H1 (cell line): ENCODE measurements at regions not wholly inside any gene's neighbourhood (a gene's known extent, or its start where the extent isn't known, plus 50 kb on each side); places are given as distances from the start of the nearest gene placed in this dataset.

Experiments used
- CTCF ChIA-PET: fragments of 300-600 bp; sonication (Branson Sonifier 250); formaldehyde crosslinking; loops from one replicate; lab custom pipeline; 2021; ENCODE audit not compliant: partially characterized antibody; lab: Charles Lee
- POLR2A ChIA-PET: fragments of 300-600 bp; sonication (Branson Sonifier 250); formaldehyde crosslinking; loops from one replicate; lab custom pipeline; 2021; ENCODE audit warnings: inconsistent platforms; ENCODE audit not compliant: partially characterized antibody; lab: Charles Lee
- DNase-seq, 2 experiments: peaks; one replicate each; pipeline versions ENCODE4 v3.0.0 to v3.0.0-alpha.2; 2010 to 2022; ENCODE audit warnings: low spot score in 2 of 2, low read depth in 1 of 2, mixed read lengths in 1 of 2
- FAIRE-seq: peaks from 2 replicates; lab custom pipeline; 2011; peaks lifted over from hg19 to GRCh38; lab: Jason Lieb, UNC
- H2AFZ ChIP-seq: 2 replicates; pipeline ENCODE4 v1.8.1; 2012; ENCODE audit warnings: low read length, inconsistent platforms
- H2AK5ac ChIP-seq: 2 replicates; pipeline ENCODE4 v1.6.1; 2013; ENCODE audit warnings: low read depth, low read length
- H2BK120ac ChIP-seq: replicated peaks from 2 replicates; pipeline ENCODE3; 2013; ENCODE audit warnings: low read depth, low read length, inconsistent platforms
- H2BK12ac ChIP-seq: 2 replicates; pipeline ENCODE4 v1.6.1; 2013; ENCODE audit warnings: low read depth, low read length
- H2BK15ac ChIP-seq: 2 replicates; pipeline ENCODE4 v1.6.1; 2013; ENCODE audit warnings: low read length
- H2BK20ac ChIP-seq: 2 replicates; pipeline ENCODE4 v1.6.1; 2013; ENCODE audit warnings: low read length
- H2BK5ac ChIP-seq: 2 replicates; pipeline ENCODE4 v1.6.1; 2013; ENCODE audit warnings: low read depth, low read length
- H3K14ac ChIP-seq: 2 replicates; pipeline ENCODE4 v1.6.1; 2013; ENCODE audit warnings: inconsistent platforms; ENCODE audit not compliant: insufficient read length
- H3K18ac ChIP-seq: 2 replicates; pipeline ENCODE4 v1.6.1; 2013; ENCODE audit warnings: low read length; ENCODE audit errors: extremely low read depth
- H3K23ac ChIP-seq: 2 replicates; pipeline ENCODE4 v1.6.1; 2013; ENCODE audit warnings: inconsistent platforms; ENCODE audit not compliant: insufficient read length
- H3K23me2 ChIP-seq: 2 replicates; pipeline ENCODE4 v1.6.1; 2013; ENCODE audit warnings: low read depth, low read length
- H3K27ac ChIP-seq: 2 replicates; pipeline ENCODE4 v1.6.1; 2011; ENCODE audit warnings: low read depth, low read length, inconsistent platforms
- H3K27me3 ChIP-seq, 4 experiments: replicated peaks in 1 of 4; 1 replicate in 1 of 4; 2 replicates in 3 of 4; pipeline versions ENCODE4 v1.6.1 to v1.8.1; 2011 to 2013; ENCODE audit warnings: low read length in 3 of 4, mild to moderate bottlenecking in 3 of 4, inconsistent platforms in 2 of 4, mixed read lengths in 2 of 4, moderate library complexity in 1 of 4; ENCODE audit not compliant: control insufficient read depth in 3 of 4, insufficient read depth in 3 of 4; ENCODE audit errors: extremely low read depth in 1 of 4
- H3K36me3 ChIP-seq, 4 experiments: 2 replicates each; pipeline versions ENCODE4 v1.6.1 to v1.8.1; 2011 to 2013; ENCODE audit warnings: mild to moderate bottlenecking in 4 of 4, low read length in 3 of 4, moderate library complexity in 2 of 4, control low read depth in 1 of 4, inconsistent platforms in 1 of 4; ENCODE audit not compliant: insufficient read depth in 4 of 4, control insufficient read depth in 2 of 4
- H3K4ac ChIP-seq: replicated peaks from 2 replicates; pipeline ENCODE3; 2013; ENCODE audit warnings: low read length, low read depth, mixed read lengths, inconsistent platforms; ENCODE audit not compliant: insufficient read length
- H3K4me1 ChIP-seq, 4 experiments: replicated peaks in 1 of 4; 1 replicate in 1 of 4; 2 replicates in 3 of 4; pipeline versions ENCODE4 v1.6.1 to v1.8.1; 2011 to 2013; ENCODE audit warnings: low read length in 3 of 4, inconsistent platforms in 2 of 4, mixed read lengths in 1 of 4; ENCODE audit not compliant: insufficient read depth in 4 of 4, control insufficient read depth in 3 of 4
- H3K4me2 ChIP-seq, 2 experiments: 2 replicates each; pipeline versions ENCODE4 v1.6.1 to v1.8.1; 2011 to 2013; ENCODE audit warnings: low read depth in 2 of 2, low read length in 2 of 2, control low read depth in 1 of 2, inconsistent platforms in 1 of 2, mild to moderate bottlenecking in 1 of 2; ENCODE audit not compliant: insufficient read depth in 1 of 2
- H3K4me3 ChIP-seq, 4 experiments: fragments of 200-600, 300-600 bp in 1 of 4; sonication (generic), shearing (Covaris generic), sonication (Bioruptor Twin) in 1 of 4; 2 replicates each; pipeline versions ENCODE4 v1.5.1 to v1.8.1; 2011 to 2016; ENCODE audit warnings: low read length in 4 of 4, low read depth in 3 of 4, control low read depth in 2 of 4, inconsistent platforms in 2 of 4, mild to moderate bottlenecking in 2 of 4, mixed read lengths in 1 of 4, moderate library complexity in 1 of 4; ENCODE audit not compliant: insufficient read depth in 2 of 4; ENCODE audit errors: extremely low read depth in 1 of 4
- H3K56ac ChIP-seq: replicated peaks from 2 replicates; pipeline ENCODE3; 2013; ENCODE audit warnings: low read depth, mild to moderate bottlenecking, mixed read lengths, low read length, inconsistent platforms; ENCODE audit not compliant: insufficient read length
- H3K79me1 ChIP-seq: 2 replicates; pipeline ENCODE4 v1.6.1; 2013; ENCODE audit warnings: low read depth, low read length, control low read depth
- H3K79me2 ChIP-seq, 2 experiments: 2 replicates each; pipeline versions ENCODE4 v1.6.1 to v1.8.1; 2012 to 2013; ENCODE audit warnings: low read length in 2 of 2, mild to moderate bottlenecking in 2 of 2, inconsistent platforms in 1 of 2; ENCODE audit not compliant: insufficient read depth in 2 of 2, control insufficient read depth in 1 of 2
- H3K9ac ChIP-seq, 4 experiments: replicated peaks in 1 of 4; 1 replicate in 1 of 4; 2 replicates in 3 of 4; pipeline versions ENCODE4 v1.6.1 to v1.8.1; 2011 to 2013; ENCODE audit warnings: low read depth in 3 of 4, low read length in 3 of 4, control low read depth in 2 of 4, mild to moderate bottlenecking in 2 of 4, moderate library complexity in 2 of 4, inconsistent platforms in 1 of 4; ENCODE audit errors: extremely low read depth in 1 of 4
- H3K9me3 ChIP-seq, 2 experiments: 2 replicates each; pipeline versions ENCODE4 v1.6.1 to v1.8.1; 2012 to 2013; ENCODE audit warnings: mild to moderate bottlenecking in 2 of 2, moderate library complexity in 2 of 2, control low read depth in 1 of 2, inconsistent platforms in 1 of 2, low read depth in 1 of 2, low read length in 1 of 2, mixed read lengths in 1 of 2; ENCODE audit not compliant: insufficient read depth in 2 of 2
- H4K20me1 ChIP-seq, 2 experiments: replicated peaks in 1 of 2; 2 replicates each; pipeline versions ENCODE3 to v1.8.1; 2011 to 2013; ENCODE audit warnings: inconsistent platforms in 2 of 2, low read length in 2 of 2, mild to moderate bottlenecking in 1 of 2; ENCODE audit not compliant: insufficient read depth in 2 of 2, control insufficient read depth in 1 of 2
- H4K5ac ChIP-seq: 2 replicates; pipeline ENCODE4 v1.6.1; 2013; ENCODE audit warnings: low read length, low read depth, mixed read lengths, inconsistent platforms; ENCODE audit not compliant: insufficient read length
- H4K8ac ChIP-seq: 2 replicates; pipeline ENCODE4 v1.8.0; 2013; ENCODE audit warnings: mild to moderate bottlenecking, moderate library complexity, low read length, inconsistent platforms; ENCODE audit not compliant: insufficient read depth; ENCODE audit errors: extremely low read depth
- H4K91ac ChIP-seq: replicated peaks from 2 replicates; pipeline ENCODE3; 2013; ENCODE audit warnings: low read length, mixed read lengths, inconsistent platforms; ENCODE audit not compliant: insufficient read length
- ASH2L ChIP-seq: fragments of 200-600, 300-600 bp; sonication (generic); IDR thresholded peaks from one replicate; pipeline ENCODE4 v1.7.1; 2017; ENCODE audit warnings: low read length
- BRCA1 ChIP-seq: IDR thresholded peaks from 2 replicates; pipeline ENCODE4 v1.6.1; 2012; ENCODE audit warnings: low read depth, low read length, improper control_type of control experiment
- CBX5 ChIP-seq: fragments of 300-800, 300-1000 bp; sonication (generic); IDR thresholded peaks from 2 replicates; pipeline ENCODE4 v1.7.1; 2016; ENCODE audit warnings: antibody characterized with exemption, low read length, low read depth
- CTBP2 ChIP-seq: IDR thresholded peaks from 2 replicates; pipeline ENCODE4 v1.7.0; 2011; ENCODE audit warnings: borderline replicate concordance, mild to moderate bottlenecking, moderate library complexity, mixed read lengths, low read length; ENCODE audit not compliant: insufficient read depth, insufficient read length
- FOSL1 ChIP-seq: IDR thresholded peaks from 2 replicates; pipeline ENCODE4 v1.6.1; 2011; ENCODE audit warnings: mild to moderate bottlenecking, low read depth, low read length, moderate library complexity; ENCODE audit not compliant: insufficient read depth
- GABPA ChIP-seq: IDR thresholded peaks from 2 replicates; pipeline ENCODE4 v1.6.1; 2011; ENCODE audit warnings: mild to moderate bottlenecking, low read length, moderate library complexity, borderline replicate concordance; ENCODE audit not compliant: insufficient read depth
- JUN ChIP-seq: IDR thresholded peaks from 2 replicates; pipeline ENCODE4 v1.6.1; 2011; ENCODE audit warnings: low read depth, mild to moderate bottlenecking, improper control_type of control experiment, low read length
- KDM4A ChIP-seq: IDR thresholded peaks from one replicate; pipeline ENCODE4 v1.7.1; 2012; ENCODE audit warnings: low read depth, mild to moderate bottlenecking, moderate library complexity, low read length, inconsistent platforms; ENCODE audit not compliant: severe bottlenecking
- SIX5 ChIP-seq: IDR thresholded peaks from 2 replicates; pipeline ENCODE4 v1.6.1; 2011; ENCODE audit warnings: mild to moderate bottlenecking, low read depth, low read length
- SP4 ChIP-seq: IDR thresholded peaks from 2 replicates; pipeline ENCODE4 v1.6.1; 2012; ENCODE audit warnings: low read length, inconsistent platforms
- WGBS, 2 experiments: shearing (Covaris generic) in 1 of 2; methylation state at CpG; one replicate each; pipeline versions ENCODE4 v1.1.6 to v1.1.7; 2013 to 2015; ENCODE audit warnings: low lambda C conversion rate in 2 of 2, mixed read lengths in 2 of 2, inconsistent platforms in 1 of 2, low coverage in 1 of 2, missing lambda C conversion rate in 1 of 2; ENCODE audit not compliant: insufficient replicate concordance in 2 of 2, insufficient coverage in 1 of 2, insufficient read length in 1 of 2; ENCODE audit errors: extremely low coverage in 1 of 2, missing lambda C conversion rate in 1 of 2; 5-methylcytosine and 5-hydroxymethylcytosine counted together
- TF ChIP-seq, protein P1 (sequence below), 3 experiments: IDR thresholded peaks; 1 replicate in 2 of 3; 2 replicates in 1 of 3; pipeline versions ENCODE4 v1.5.1 to v1.6.1; 2011; ENCODE audit warnings: low read length in 3 of 3, mild to moderate bottlenecking in 3 of 3, inconsistent platforms in 2 of 3, low read depth in 1 of 3, moderate library complexity in 1 of 3; ENCODE audit not compliant: insufficient read depth in 1 of 3; ENCODE audit errors: control extremely low read depth in 1 of 3

GRCh38 chr1:37262439-37263170 lies 211.8 kb upstream of the ZC3H12A start:
- H2AFZ ChIP-seq = no peak overlapping the region
- CTCF ChIA-PET = interaction anchor here (1.3 kb wide), 1 partner anchor 49 kb away, joined by 3 read pairs; no protein-coding TSS in a partner anchor
- no peak overlapping the region for H2BK5ac ChIP-seq
- H3K27ac ChIP-seq = no peak overlapping the region
- DNase-seq = no peak
- H2BK15ac ChIP-seq = no peak overlapping the region
- no peak overlapping the region for H3K9ac ChIP-seq
- H3K4me3 ChIP-seq = no peak overlapping the region
- no peak overlapping the region for H4K8ac ChIP-seq
- no peak overlapping the region for H2BK20ac ChIP-seq
- H3K4me1 ChIP-seq = peaks cover 0 to 21% (median 6%) of the 10 kb centered on the region in 4 experiments; a peak in 4 of 7 replicates
- no peak overlapping the region for H2AK5ac ChIP-seq
- H3K14ac ChIP-seq = no peak overlapping the region
- H3K79me1 ChIP-seq = no peaks in the 10 kb centered on the region
- H3K4ac ChIP-seq = no peak overlapping the region
- no peaks in the 10 kb centered on the region for H3K36me3 ChIP-seq
- H4K91ac ChIP-seq = no peak overlapping the region
- WGBS, 2 experiments = 85% methylated on average over 6 of the region's 6 CpGs; no CpG with 5 or more reads in 1 of the 2 experiments
- FAIRE-seq = no peak
- POLR2A ChIA-PET = no interaction called here
- H3K56ac ChIP-seq = no peak overlapping the region
- H3K23me2 ChIP-seq = no peaks in the 10 kb centered on the region
- no peak overlapping the region for H4K5ac ChIP-seq
- H3K9me3 ChIP-seq = no peaks in the 10 kb centered on the region
- H3K4me2 ChIP-seq = no peak overlapping the region
- no peaks in the 10 kb centered on the region; a peak in 1 of 7 replicates for H3K27me3 ChIP-seq
- H3K23ac ChIP-seq = no peak overlapping the region
- H4K20me1 ChIP-seq = no peaks in the 10 kb centered on the region
- H3K79me2 ChIP-seq = no peaks in the 10 kb centered on the region
- H2BK12ac ChIP-seq = no peak overlapping the region
- H2BK120ac ChIP-seq = no peak overlapping the region
- H3K18ac ChIP-seq = no peak overlapping the region
- no peak for TF ChIP-seq KDM4A
- TF ChIP-seq, protein P1, sequence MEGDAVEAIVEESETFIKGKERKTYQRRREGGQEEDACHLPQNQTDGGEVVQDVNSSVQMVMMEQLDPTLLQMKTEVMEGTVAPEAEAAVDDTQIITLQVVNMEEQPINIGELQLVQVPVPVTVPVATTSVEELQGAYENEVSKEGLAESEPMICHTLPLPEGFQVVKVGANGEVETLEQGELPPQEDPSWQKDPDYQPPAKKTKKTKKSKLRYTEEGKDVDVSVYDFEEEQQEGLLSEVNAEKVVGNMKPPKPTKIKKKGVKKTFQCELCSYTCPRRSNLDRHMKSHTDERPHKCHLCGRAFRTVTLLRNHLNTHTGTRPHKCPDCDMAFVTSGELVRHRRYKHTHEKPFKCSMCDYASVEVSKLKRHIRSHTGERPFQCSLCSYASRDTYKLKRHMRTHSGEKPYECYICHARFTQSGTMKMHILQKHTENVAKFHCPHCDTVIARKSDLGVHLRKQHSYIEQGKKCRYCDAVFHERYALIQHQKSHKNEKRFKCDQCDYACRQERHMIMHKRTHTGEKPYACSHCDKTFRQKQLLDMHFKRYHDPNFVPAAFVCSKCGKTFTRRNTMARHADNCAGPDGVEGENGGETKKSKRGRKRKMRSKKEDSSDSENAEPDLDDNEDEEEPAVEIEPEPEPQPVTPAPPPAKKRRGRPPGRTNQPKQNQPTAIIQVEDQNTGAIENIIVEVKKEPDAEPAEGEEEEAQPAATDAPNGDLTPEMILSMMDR (IDR thresholded peaks at IDR 0.05; ENCODE audit: control extremely low read depth in 1 of 3, insufficient read depth in 1 of 3, low read depth in 1 of 3, low read length in 3 of 3) = no peak
- no peak for TF ChIP-seq BRCA1
- no peak for TF ChIP-seq CTBP2
- no peak for TF ChIP-seq FOSL1
- no peak for TF ChIP-seq JUN
- TF ChIP-seq SP4 = no peak
- no peak for TF ChIP-seq ASH2L
- no peak for TF ChIP-seq CBX5
- no peak for TF ChIP-seq SIX5
- TF ChIP-seq GABPA = no peak
